ENCODE measurements at regions not wholly inside any gene's neighbourhood (a gene's known extent, or its start where the extent isn't known, plus 50 kb on each side); places are given as distances from the start of the nearest gene placed in this dataset.

- H3K36me3 ChIP-seq (ENCODE audit: low read depth, missing control alignments): no peaks in the 10 kb centered on the region
- intact Hi-C loops (cut with DNase I; ENCODE audit: low total_unique reads): no loop called here
- no peaks in the 10 kb centered on the region for H3K9me3 ChIP-seq
- 56 to 72% methylated on average over 5 of the region's 5 CpGs for WGBS, 2 donors
- no peaks in the 10 kb centered on the region for H3K27me3 ChIP-seq
- no peaks in the 10 kb centered on the region for H3K4me1 ChIP-seq
- no peak overlapping the region for H3K27ac ChIP-seq
- no peak overlapping the region for H3K4me3 ChIP-seq
- TF ChIP-seq POLR2A (IDR thresholded peaks at IDR 0.05) (no peak), CTCF (IDR thresholded peaks at IDR 0.05) (no peak)
- DNase-seq: no peak
Measured at GRCh38 chr11:32213223-32213622, 122.3 kb downstream of the RCN1 start.

GRCh38 chr11:32215157-32215556 is 124.3 kb downstream of the RCN1 start:
- TF ChIP-seq CTCF (IDR thresholded peaks at IDR 0.05) (no peak), POLR2A (IDR thresholded peaks at IDR 0.05) (no peak)
- no peaks in the 10 kb centered on the region for H3K9me3 ChIP-seq
- no peaks in the 10 kb centered on the region for H3K4me1 ChIP-seq
- WGBS, 2 donors: 82 to 96% methylated on average over 1 of the region's 1 CpG
- H3K27me3 ChIP-seq: no peaks in the 10 kb centered on the region
- no peaks in the 10 kb centered on the region for H3K36me3 ChIP-seq (ENCODE audit: low read depth, missing control alignments)
- intact Hi-C loops (cut with DNase I; ENCODE audit: low total_unique reads): no loop called here
- DNase-seq: no peak
- H3K4me3 ChIP-seq: no peak overlapping the region
- H3K27ac ChIP-seq: no peak overlapping the region

GRCh38 chr11:32216749-32217148 is 125.9 kb downstream of the RCN1 start:
- H3K36me3 ChIP-seq (ENCODE audit: low read depth, missing control alignments): no peaks in the 10 kb centered on the region
- WGBS, 2 donors: 76 to 83% methylated on average over 4 of the region's 4 CpGs
- intact Hi-C loops (cut with DNase I; ENCODE audit: low total_unique reads): no loop called here
- no peak overlapping the region for H3K4me3 ChIP-seq
- no peaks in the 10 kb centered on the region for H3K27me3 ChIP-seq
- no peaks in the 10 kb centered on the region for H3K4me1 ChIP-seq
- DNase-seq: no peak
- no peak overlapping the region for H3K27ac ChIP-seq
- H3K9me3 ChIP-seq: no peaks in the 10 kb centered on the region
- TF ChIP-seq CTCF (IDR thresholded peaks at IDR 0.05) (no peak), POLR2A (IDR thresholded peaks at IDR 0.05) (no peak)

- H3K36me3 ChIP-seq (ENCODE audit: low read depth, missing control alignments): no peaks in the 10 kb centered on the region
- no peak overlapping the region for H3K27ac ChIP-seq
- H3K27me3 ChIP-seq: no peaks in the 10 kb centered on the region
- TF ChIP-seq POLR2A (IDR thresholded peaks at IDR 0.05): no peak
- TF ChIP-seq CTCF (IDR thresholded peaks at IDR 0.05): no peak
- H3K4me1 ChIP-seq: no peaks in the 10 kb centered on the region
- 76 to 80% methylated on average over 3 to 7 of the region's 7 CpGs for WGBS, 2 donors
- intact Hi-C loops (cut with DNase I; ENCODE audit: low total_unique reads): no loop called here
- no peaks in the 10 kb centered on the region for H3K9me3 ChIP-seq
- H3K4me3 ChIP-seq: no peak overlapping the region
- no peak for DNase-seq
Measured at GRCh38 chr11:32219320-32219719, 128.4 kb downstream of the RCN1 start.

- Histone ChIP-seq H3K36me3 (ENCODE audit: low read depth, missing control alignments) (no peaks in the 10 kb centered on the region), H3K4me1 (no peaks in the 10 kb centered on the region), H3K4me3 (no peak overlapping the region), H3K27me3 (no peaks in the 10 kb centered on the region), H3K9me3 (no peaks in the 10 kb centered on the region), H3K27ac (no peak overlapping the region)
- no peak for DNase-seq
- TF ChIP-seq POLR2A (IDR thresholded peaks at IDR 0.05) (no peak), CTCF (IDR thresholded peaks at IDR 0.05) (no peak)
- intact Hi-C loops (cut with DNase I; ENCODE audit: low total_unique reads): no loop called here
- 89 to 95% methylated on average over 12 to 14 of the region's 14 CpGs for WGBS, 2 donors
Measured at GRCh38 chr11:32221476-32222032, 130.7 kb downstream of the RCN1 start.

Data from testis (tissue), 2 donors.